AG04450 (cell line): ENCODE measurements at regions not wholly inside any gene's neighbourhood (a gene's known extent, or its start where the extent isn't known, plus 50 kb on each side); places are given as distances from the start of the nearest gene placed in this dataset.

Experiments used
- CTCF ChIA-PET: fragments of 300-600, 350-600 bp; formaldehyde crosslinking; extraction: SDS; loops from one replicate; lab custom pipeline; 2022; ENCODE audit warnings: antibody characterized with exemption, inconsistent platforms; lab: Charles Lee
- POLR2A ChIA-PET: fragments of 350-600 bp; formaldehyde crosslinking; extraction: SDS; loops from one replicate; lab custom pipeline; 2021; ENCODE audit warnings: antibody characterized with exemption, inconsistent platforms; lab: Yijun Ruan, JAX
- DNase-seq: peaks from one replicate; pipeline ENCODE4 v3.0.0-alpha.2; 2011; ENCODE audit warnings: low read depth, low spot score
- H3K27ac ChIP-seq: one replicate; pipeline ENCODE4 v1.5.1; 2012; ENCODE audit warnings: low read depth, low read length, control low read depth
- H3K27me3 ChIP-seq: one replicate; pipeline ENCODE4 v1.6.0; 2012; ENCODE audit warnings: low read length; ENCODE audit not compliant: control insufficient read depth, insufficient read depth
- H3K4me3 ChIP-seq: 2 replicates; pipeline ENCODE4 v1.5.1; 2011; ENCODE audit warnings: mild to moderate bottlenecking, low read depth, low read length, control low read depth
- H3K9me3 ChIP-seq: 2 replicates; pipeline ENCODE4 v1.5.1; 2012; ENCODE audit warnings: low read length; ENCODE audit not compliant: control insufficient read depth, insufficient read depth
- TF ChIP-seq, protein P1 (sequence below): IDR thresholded peaks from 2 replicates; pipeline ENCODE4 v1.5.1; 2011; ENCODE audit warnings: low read depth, low read length, control low read depth, inconsistent platforms

GRCh38 chr1:187872550-187872949 is 1043.8 kb downstream of the PLA2G4A start:
- ChIA-PET POLR2A (no interaction called here), CTCF (no interaction called here)
- TF ChIP-seq, protein P1, sequence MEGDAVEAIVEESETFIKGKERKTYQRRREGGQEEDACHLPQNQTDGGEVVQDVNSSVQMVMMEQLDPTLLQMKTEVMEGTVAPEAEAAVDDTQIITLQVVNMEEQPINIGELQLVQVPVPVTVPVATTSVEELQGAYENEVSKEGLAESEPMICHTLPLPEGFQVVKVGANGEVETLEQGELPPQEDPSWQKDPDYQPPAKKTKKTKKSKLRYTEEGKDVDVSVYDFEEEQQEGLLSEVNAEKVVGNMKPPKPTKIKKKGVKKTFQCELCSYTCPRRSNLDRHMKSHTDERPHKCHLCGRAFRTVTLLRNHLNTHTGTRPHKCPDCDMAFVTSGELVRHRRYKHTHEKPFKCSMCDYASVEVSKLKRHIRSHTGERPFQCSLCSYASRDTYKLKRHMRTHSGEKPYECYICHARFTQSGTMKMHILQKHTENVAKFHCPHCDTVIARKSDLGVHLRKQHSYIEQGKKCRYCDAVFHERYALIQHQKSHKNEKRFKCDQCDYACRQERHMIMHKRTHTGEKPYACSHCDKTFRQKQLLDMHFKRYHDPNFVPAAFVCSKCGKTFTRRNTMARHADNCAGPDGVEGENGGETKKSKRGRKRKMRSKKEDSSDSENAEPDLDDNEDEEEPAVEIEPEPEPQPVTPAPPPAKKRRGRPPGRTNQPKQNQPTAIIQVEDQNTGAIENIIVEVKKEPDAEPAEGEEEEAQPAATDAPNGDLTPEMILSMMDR, result no peak
- no peaks in the 10 kb centered on the region for H3K27me3 ChIP-seq
- no peak for DNase-seq
- no peaks in the 10 kb centered on the region for H3K9me3 ChIP-seq
- H3K4me3 ChIP-seq, result no peak overlapping the region
- H3K27ac ChIP-seq, result no peak overlapping the region

DNA sequence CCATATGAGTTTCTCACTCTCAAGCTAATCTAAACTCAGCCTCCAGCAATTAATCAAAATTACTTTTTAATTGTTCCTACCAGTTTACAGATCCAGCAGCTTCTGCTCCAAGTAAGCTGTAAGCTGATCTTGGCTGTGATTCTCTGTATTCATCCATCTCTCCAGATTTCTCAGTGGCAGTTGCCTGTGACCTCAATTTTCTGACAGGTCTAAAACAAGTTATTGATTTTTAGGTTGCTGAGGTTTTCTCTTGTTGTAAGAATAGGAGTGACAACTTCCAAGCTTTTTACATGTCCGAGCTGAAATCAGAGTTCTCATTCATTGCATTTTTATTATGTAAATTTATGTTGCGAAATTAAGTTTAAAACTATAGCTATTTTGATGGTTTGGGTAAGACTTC is 1044.4 kb downstream of the PLA2G4A start:
- POLR2A ChIA-PET, result no interaction called here
- CTCF ChIA-PET, result no interaction called here

DNA sequence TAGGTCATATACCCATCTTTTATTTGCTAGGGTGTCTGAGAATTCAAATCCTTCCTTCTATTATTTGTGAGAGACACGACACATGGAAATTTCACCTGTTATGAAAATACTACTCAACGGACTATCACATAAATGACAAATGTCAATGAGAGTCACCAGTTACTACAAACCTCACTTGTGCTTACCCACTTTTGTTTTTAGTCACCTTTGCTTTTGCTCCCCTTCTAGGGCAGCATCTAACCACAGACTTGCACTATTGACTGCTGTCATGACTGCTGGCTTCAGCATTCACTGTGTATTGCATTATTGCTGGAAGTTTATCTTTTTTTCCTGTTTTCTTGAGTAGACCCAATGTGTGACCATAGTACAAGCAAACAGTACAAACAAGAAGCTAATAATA is 1048.0 kb downstream of the PLA2G4A start:
- Histone ChIP-seq H3K4me3 (no peak overlapping the region), H3K9me3 (no peaks in the 10 kb centered on the region), H3K27me3 (no peaks in the 10 kb centered on the region), H3K27ac (no peak overlapping the region)
- POLR2A ChIA-PET, result no interaction called here
- CTCF ChIA-PET, result no interaction called here
- TF ChIP-seq, protein P1, result no peak
- no peak for DNase-seq

More for the DNA sequence above, 1044.4 kb downstream of the PLA2G4A start:
- no peak overlapping the region for H3K27ac ChIP-seq
- DNase-seq, result no peak
- H3K27me3 ChIP-seq, result no peaks in the 10 kb centered on the region
- H3K9me3 ChIP-seq, result no peaks in the 10 kb centered on the region
- no peak overlapping the region for H3K4me3 ChIP-seq
- TF ChIP-seq, protein P1, result no peak

GRCh38 chr1:187877220-187877619 is 1048.5 kb downstream of the PLA2G4A start:
- DNase-seq, result no peak
- POLR2A ChIA-PET, result no interaction called here
- no peak overlapping the region for H3K4me3 ChIP-seq
- TF ChIP-seq, protein P1, result no peak
- no peaks in the 10 kb centered on the region for H3K9me3 ChIP-seq
- no peak overlapping the region for H3K27ac ChIP-seq
- no peaks in the 10 kb centered on the region for H3K27me3 ChIP-seq
- CTCF ChIA-PET, result no interaction called here

- Histone ChIP-seq H3K27ac (no peak overlapping the region), H3K27me3 (no peaks in the 10 kb centered on the region), H3K4me3 (no peak overlapping the region), H3K9me3 (no peaks in the 10 kb centered on the region)
- ChIA-PET POLR2A (no interaction called here), CTCF (no interaction called here)
- TF ChIP-seq, protein P1, result no peak
- no peak for DNase-seq
Measured at GRCh38 chr1:187878883-187879282, 1050.1 kb downstream of the PLA2G4A start.
